ENCODE measurements at regions not wholly inside any gene's neighbourhood (a gene's known extent, or its start where the extent isn't known, plus 50 kb on each side); places are given as distances from the start of the nearest gene placed in this dataset.

GRCh38 chr11:128294001-128294670, 293.2 kb downstream of the ETS1 start:
- H3K36me3 ChIP-seq (ENCODE audit: control insufficient read depth, insufficient read depth, low read length): no peaks in the 10 kb centered on the region
- Mint-ChIP-seq H3K9me3 (no peaks in the 10 kb centered on the region), H3K36me3 (ENCODE audit: low read depth) (no peaks in the 10 kb centered on the region), H3K27ac (no peak overlapping the region), H3K4me1 (peaks cover 1% of the 10 kb centered on the region), H3K4me3 (no peak overlapping the region), H3K27me3 (ENCODE audit: insufficient read depth) (no peaks in the 10 kb centered on the region)
- H3K4me1 ChIP-seq (ENCODE audit: control insufficient read depth, insufficient read depth, low read length): no peaks in the 10 kb centered on the region
- H3K4me3 ChIP-seq (ENCODE audit: low read length): no peak overlapping the region
- 94 to 95% methylated on average over 4 to 11 of the region's 11 CpGs for WGBS, 2 experiments (ENCODE audit: insufficient coverage in 1 of 2, insufficient read length in 1 of 2)
- no peak for TF ChIP-seq CTCF (conservative IDR thresholded peaks at IDR 0.05)
- H3K9me3 ChIP-seq (ENCODE audit: control insufficient read depth, low read length): no peaks in the 10 kb centered on the region
- DNase-seq: no peak
- H3K27me3 ChIP-seq (ENCODE audit: control insufficient read depth, insufficient read depth, low read length, poor library complexity, severe bottlenecking): no peaks in the 10 kb centered on the region
- no peak overlapping the region for H3K9ac ChIP-seq (ENCODE audit: extremely low read depth, low read length, poor library complexity, severe bottlenecking)
- H3K27ac ChIP-seq (ENCODE audit: low read depth, low read length): no peak overlapping the region

- Histone ChIP-seq H3K27me3 (ENCODE audit: control insufficient read depth, insufficient read depth, low read length, poor library complexity, severe bottlenecking) (no peaks in the 10 kb centered on the region), H3K4me3 (ENCODE audit: low read length) (no peak overlapping the region), H3K9ac (ENCODE audit: extremely low read depth, low read length, poor library complexity, severe bottlenecking) (no peak overlapping the region), H3K9me3 (ENCODE audit: control insufficient read depth, low read length) (no peaks in the 10 kb centered on the region), H3K4me1 (ENCODE audit: control insufficient read depth, insufficient read depth, low read length) (no peaks in the 10 kb centered on the region), H3K36me3 (ENCODE audit: control insufficient read depth, insufficient read depth, low read length) (no peaks in the 10 kb centered on the region), H3K27ac (ENCODE audit: low read depth, low read length) (no peak overlapping the region)
- Mint-ChIP-seq H3K4me3 (no peak overlapping the region), H3K9me3 (no peaks in the 10 kb centered on the region), H3K27ac (no peak overlapping the region), H3K36me3 (ENCODE audit: low read depth) (no peaks in the 10 kb centered on the region), H3K27me3 (ENCODE audit: insufficient read depth) (no peaks in the 10 kb centered on the region), H3K4me1 (no peaks in the 10 kb centered on the region)
- WGBS, 2 experiments (ENCODE audit: insufficient coverage in 1 of 2, insufficient read length in 1 of 2): 92 to 98% methylated on average over 6 of the region's 7 CpGs
- TF ChIP-seq CTCF (conservative IDR thresholded peaks at IDR 0.05): no peak
- DNase-seq: no peak
Measured at GRCh38 chr11:128291835-128292234, 295.5 kb downstream of the ETS1 start.

- Histone ChIP-seq H3K36me3 (ENCODE audit: control insufficient read depth, insufficient read depth, low read length) (no peaks in the 10 kb centered on the region), H3K4me3 (ENCODE audit: low read length) (no peak overlapping the region), H3K27me3 (ENCODE audit: control insufficient read depth, insufficient read depth, low read length, poor library complexity, severe bottlenecking) (no peaks in the 10 kb centered on the region), H3K27ac (ENCODE audit: low read depth, low read length) (no peak overlapping the region), H3K9me3 (ENCODE audit: control insufficient read depth, low read length) (no peaks in the 10 kb centered on the region), H3K4me1 (ENCODE audit: control insufficient read depth, insufficient read depth, low read length) (no peaks in the 10 kb centered on the region), H3K9ac (ENCODE audit: extremely low read depth, low read length, poor library complexity, severe bottlenecking) (no peak overlapping the region)
- Mint-ChIP-seq H3K36me3 (ENCODE audit: low read depth) (no peaks in the 10 kb centered on the region), H3K4me1 (no peaks in the 10 kb centered on the region), H3K4me3 (no peak overlapping the region), H3K27me3 (ENCODE audit: insufficient read depth) (no peaks in the 10 kb centered on the region), H3K27ac (no peak overlapping the region), H3K9me3 (no peaks in the 10 kb centered on the region)
- DNase-seq: no peak
- 90 to 100% methylated on average over 2 to 8 of the region's 8 CpGs for WGBS, 2 experiments (ENCODE audit: insufficient coverage in 1 of 2, insufficient read length in 1 of 2)
- TF ChIP-seq CTCF (conservative IDR thresholded peaks at IDR 0.05): no peak
Measured at GRCh38 chr11:128291007-128291406, 296.4 kb downstream of the ETS1 start.
